ENCODE measurements at regions not wholly inside any gene's neighbourhood (a gene's known extent, or its start where the extent isn't known, plus 50 kb on each side); places are given as distances from the start of the nearest gene placed in this dataset.
"Not testable (repeated sequence)": the region's sequence is repeated elsewhere in the genome, so short reads cannot be mapped to it uniquely, and the experiment has no call there.

DNA sequence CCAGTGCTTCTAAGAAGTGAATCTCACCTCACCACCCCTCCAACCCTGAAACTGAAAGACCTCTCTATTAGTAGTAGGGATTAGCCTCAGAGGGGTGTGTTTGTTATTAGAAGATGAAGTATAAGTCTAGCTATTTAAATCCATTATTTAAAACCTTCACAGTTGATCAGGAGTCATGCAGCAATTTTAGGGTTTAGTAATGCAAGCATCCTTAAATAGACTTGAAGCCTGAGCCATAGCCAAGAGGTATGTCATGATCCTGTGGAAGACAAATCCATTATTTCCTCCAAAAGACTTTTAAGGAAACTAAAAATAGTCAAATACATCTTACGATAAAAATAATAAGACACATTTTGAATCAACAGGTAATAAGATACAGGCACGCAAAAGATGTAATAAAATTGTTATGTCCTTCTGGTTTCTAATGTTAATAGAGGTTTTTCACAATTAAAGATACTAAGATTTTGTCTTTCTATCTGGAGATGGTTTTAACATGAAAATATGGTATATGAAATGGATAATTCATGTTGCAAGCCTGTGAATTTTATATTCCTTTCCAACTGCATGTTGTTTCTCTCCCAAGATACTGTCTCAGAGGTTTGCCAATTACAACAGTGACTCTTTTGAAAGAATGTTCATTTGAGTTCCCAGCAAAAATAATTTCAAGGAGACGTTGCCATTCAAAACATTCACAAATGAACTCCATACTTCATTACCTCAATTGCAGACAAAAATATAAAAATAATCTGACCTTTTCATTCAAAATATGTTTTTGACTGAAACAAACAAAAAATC, 68.0 kb downstream of the LUZP4 start:
- no peak for DNase-seq (ENCODE audit: low spot score)

DNA sequence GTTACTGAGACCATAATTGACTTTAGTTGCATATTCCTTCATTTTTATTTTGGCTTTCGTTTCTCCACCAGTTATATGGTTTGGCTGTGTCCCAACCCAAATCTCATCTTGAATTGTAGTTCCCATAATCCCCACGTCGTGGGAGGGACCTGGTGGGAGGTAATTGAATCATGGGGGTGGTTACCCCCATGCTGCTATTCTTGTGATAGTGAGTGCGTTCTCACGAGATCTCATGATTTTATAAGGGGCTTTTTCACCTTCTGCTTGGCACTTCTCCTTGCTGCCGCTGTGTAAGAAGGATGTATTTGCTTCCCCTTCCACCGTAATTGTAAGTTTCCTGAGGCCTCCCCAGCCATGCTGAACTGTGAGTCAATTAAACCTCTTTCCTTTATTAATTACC, 70.0 kb downstream of the LUZP4 start:
- not testable (repeated sequence) for DNase-seq (ENCODE audit: low spot score)

DNA sequence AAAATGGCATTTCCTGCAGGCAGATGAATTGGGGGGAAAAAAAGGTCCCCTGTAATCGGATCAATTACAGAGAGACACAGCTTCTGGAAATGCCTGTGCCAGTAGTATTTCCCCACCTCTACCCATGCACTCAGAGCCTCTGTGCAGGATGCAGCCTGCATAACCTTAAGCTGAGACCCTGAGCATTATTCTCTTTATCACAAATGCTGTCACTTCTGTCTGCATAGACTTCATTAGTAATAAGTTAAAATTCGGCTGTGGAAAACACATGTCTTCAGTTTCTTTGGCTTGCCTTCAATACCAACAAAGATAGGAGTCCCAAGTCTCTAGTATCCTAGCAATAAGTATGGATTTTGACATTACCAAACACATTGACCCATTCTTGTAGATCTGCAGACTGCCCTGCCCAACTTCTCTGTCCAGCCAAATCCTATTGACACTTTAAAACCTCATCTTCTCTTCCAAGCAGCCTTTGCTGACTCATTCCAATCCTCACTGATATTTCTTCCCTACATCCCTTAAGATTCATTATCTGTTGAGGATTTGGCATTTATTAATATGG, 70.8 kb downstream of the LUZP4 start:
- DNase-seq (ENCODE audit: low spot score), result no peak

DNA sequence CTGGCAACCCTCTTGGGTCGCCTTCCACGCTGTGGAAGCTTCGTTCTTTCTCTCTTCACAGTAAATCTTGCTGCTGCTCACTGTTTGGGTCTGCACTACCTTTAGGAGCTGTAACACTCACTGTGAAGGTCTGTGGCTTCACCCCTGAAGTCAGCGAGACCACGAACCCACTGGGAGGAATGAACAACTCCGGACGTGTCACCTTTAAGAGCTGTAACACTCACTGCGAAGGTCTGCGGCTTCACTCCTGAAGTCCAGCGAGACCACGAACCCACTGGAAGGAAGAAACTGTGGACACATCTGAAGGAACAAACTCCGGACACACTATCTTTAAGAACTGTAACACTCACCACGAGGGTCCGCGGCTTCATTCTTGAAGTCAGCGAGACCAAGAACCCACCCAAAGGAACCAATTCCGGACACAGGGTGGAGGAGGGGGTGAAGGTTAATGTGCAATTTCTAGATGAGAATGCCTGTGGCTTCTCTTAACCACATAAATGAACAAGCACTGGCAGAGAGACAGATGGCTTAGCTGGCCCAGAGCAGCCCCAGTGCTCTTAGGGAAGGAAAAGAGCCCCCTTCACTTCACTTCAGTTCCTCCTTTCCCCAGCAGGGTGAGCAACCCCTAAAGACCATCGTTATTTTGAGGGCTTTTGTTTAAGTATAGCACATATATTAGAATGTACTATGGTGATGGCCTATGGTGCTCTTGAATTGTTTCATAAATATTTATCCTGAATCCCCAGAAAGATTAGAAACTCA, 73.0 kb downstream of the LUZP4 start:
- peak; percentile 43 for DNase-seq (ENCODE audit: low spot score)

DNA sequence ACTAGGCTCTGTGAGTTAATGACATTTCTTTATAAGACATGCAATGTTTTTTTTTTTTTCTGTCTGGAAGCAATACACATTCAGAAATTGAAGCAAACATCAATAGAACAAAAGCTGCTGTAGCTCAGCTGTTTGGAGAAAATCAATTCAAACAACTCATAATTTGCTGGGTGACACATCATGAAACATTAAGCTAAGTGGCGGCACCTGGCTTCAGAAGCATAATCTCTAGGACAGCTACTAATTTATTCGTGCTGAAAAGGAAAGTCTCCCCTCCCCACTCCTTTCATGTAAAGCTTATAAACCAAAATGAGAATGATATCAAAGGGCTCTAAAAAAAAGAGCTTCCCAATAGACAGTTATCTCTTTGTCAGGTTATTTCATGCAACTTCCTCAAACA, 73.9 kb downstream of the LUZP4 start:
- DNase-seq (ENCODE audit: low spot score), result no peak

DNA sequence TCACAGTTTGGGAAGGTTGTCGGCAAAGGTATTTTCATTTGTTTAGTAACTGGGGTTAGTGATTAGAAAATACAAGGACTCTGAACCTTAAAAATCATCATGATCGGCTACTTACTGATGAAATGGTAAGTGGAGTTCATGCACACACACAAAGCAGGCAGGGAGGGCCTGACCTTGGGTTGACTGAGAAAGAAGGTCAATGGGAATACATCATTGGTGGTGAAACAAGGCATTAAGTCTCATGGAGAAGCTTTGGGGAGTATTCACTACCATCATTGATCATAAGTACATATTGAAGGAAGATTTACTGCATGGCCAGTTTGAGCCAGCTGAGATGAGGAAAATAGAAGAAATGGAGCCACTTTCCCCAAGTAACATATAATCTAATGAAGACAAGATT, 74.4 kb downstream of the LUZP4 start:
- no peak for DNase-seq (ENCODE audit: low spot score)

DNA sequence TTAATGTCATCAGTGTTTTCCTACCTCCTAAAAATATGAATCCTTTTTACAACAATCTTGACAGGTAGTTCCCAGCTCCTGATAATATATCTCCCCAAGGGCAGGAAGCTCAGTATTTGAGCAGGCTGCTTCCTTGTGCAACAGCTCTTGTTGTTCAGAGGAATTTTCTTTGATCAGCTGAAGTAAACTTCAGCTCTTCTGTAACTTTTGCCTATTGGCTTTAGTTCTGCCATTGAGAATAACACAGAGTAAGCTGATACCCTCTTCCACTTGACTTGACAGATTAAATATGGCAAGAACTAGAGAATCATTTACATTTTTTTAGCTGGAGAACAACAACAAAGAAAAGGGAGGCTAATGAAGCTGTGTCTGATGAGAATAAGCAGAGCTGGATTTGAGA, 75.2 kb downstream of the LUZP4 start:
- DNase-seq (ENCODE audit: low spot score), result no peak

DNA sequence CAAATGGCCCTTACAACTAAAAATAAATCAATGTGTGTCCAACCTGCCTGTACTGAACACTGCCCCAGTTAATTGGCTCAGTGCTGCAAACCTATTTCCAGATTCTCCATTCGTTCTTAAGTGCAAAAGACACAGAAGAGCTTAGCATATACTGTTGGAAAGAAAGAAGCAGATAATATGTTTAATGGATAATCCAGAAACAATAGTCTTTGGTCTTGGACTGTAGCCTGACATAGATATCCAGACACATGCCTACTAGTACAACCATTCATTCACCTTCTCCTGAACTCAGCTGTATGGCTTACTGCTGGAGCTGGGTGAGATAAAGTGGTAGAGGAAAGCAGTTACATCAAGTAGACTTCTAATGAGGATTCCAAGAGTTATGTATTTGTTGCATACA, 77.0 kb downstream of the LUZP4 start:
- no peak for DNase-seq (ENCODE audit: low spot score)

DNA sequence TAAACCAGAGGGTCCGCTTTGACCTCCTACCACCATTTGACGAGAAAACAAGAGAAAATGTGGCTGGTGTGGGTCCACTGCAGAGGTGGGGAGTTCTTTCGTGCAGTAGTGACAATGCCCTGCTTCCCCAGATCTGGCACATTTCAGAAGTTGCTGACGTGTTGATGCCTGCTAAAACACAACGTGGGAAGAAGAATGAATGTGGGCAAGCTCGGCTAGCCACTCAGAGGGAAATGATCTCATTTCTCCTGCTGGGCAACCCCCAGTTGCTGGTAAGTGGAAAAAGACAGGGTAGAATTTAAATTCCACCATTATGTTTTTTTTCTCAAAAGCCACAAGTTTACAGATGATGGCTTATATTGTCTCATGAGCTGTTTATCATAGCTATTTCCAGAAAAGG, 77.9 kb downstream of the LUZP4 start:
- DNase-seq (ENCODE audit: low spot score), result peak; percentile 81

DNA sequence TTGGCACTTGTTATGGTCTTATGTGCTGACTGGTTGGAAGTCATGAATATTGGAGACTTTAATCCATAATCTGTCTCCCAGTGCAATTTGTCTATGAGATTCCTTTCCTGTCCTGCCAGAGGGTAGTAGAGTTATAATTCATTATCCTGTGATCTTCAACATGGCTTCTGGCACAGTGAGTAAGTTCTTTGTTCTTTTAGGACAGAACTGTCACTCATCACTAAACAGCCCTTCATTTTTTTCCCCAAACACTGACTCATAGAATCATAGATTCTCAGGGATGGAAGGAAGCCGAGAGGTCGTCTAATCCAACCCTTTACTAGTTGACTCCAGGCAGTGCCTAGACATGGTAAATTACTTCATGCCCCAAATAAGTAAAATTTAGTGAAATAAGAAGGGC, 78.4 kb downstream of the LUZP4 start:
- DNase-seq (ENCODE audit: low spot score), result no peak

DNA sequence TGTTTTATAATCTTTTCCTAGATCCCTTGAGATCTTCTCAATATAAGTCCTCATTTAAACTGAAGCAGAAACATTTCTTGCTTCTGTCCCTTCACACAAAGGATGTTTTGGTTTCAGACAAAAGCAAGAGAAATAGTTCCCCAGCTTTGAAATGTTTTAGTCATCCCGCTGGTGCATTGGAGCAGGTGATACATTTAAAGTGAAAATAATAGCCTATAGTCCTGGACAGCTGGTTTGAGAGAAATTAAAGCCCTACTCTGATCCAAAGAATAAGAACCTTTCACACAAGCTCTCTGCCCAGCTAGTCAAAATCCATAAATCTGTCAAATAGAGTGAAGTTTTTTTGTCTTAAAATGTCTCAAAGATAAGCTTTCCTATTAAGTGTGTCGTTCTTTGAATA, 79.4 kb downstream of the LUZP4 start:
- no peak for DNase-seq (ENCODE audit: low spot score)

DNA sequence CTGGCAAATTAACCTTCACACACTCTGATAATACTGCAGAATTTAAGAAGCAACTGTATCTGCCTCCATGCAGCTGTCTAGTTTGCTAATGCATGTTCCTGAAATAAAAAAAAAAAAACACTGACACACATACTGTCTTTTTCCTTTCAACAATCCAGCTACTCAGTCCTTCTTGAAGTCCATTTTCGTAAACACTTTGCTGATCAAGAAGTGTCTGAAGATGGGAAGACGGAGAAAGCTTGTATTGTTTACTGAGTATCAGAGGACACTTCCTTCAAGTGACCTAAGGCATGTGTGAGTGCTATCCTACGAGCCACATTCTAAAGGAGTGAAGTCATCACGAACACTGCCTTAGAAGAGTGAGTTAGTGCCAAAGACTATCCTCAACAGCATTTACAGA, 82.6 kb downstream of the LUZP4 start:
- peak; percentile 57 for DNase-seq (ENCODE audit: low spot score)

DNA sequence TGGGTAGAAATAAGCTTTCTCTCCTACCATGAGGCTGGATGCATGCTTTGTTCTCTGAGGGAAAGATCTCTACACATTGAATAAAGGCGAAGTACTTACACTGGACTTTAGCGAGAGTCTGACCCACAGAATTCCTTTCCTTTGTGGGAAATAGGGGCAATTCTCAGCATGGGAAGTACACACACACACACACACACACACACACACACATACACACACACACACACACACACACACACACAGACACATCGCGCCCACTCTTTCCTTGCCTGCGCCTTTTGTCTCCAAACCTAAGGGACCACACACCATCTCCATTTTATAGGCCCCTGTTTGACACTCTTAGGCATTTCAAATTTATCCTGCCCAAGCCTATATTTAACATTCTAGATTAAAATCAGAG, 83.8 kb downstream of the LUZP4 start:
- no peak for DNase-seq (ENCODE audit: low spot score)

DNA sequence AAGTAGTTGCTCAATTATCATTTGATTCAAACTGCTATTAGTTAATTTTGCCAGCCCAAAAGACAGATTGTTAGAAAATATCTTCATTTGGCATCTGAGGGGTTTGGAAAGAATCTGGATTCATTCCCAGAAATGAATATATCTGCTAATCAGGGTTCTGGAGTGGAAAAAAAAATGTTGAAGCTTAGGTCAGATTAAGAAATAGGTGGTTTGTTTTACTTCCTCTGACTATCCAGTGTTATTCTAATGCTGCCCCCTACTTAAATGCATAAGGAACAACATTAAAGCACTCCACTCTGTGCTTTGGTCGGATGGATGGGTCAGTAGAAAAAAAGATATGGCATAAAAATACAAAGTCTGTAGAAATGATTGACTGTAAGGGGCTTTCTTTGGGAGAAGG, 89.0 kb downstream of the LUZP4 start:
- no peak for DNase-seq (ENCODE audit: low spot score)

DNA sequence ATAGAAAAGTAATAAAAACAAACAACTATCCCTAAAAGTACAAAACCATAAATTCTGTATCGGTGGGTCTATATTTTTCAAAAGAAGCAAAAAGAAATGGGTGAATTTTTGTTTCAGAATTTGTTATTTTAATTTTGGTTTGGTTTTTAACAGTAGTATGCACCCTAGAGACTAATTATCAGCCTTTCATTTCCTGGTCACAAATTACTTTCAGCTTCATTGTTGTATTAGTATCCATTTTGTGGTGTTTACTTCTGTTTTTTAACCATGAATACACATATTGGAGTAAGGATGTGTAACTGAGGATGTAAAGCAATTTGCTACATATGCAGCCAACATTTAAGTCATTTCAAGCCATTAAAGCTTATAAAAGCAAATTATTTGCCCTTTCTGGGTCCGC, 97.8 kb downstream of the LUZP4 start:
- DNase-seq (ENCODE audit: low spot score), result no peak

DNA sequence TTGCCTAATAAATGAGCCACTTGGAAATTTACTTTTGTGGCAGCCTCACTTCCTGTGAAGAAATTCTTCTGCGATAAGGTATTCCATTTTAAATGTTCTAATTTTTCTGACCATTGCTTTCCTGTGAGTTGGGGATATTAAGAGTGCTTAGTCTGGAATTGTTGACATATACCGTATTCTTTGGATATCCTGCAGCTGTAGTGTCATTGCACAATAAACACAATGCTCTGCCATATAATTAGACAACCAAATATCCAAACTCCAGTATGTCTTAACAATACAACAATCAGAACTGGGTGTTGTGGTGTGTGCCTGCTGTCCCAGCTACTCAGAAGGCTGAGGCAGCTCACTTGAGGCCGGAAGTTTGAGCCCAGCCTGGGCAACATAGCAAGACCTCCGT, 99.4 kb downstream of the LUZP4 start:
- DNase-seq (ENCODE audit: low spot score), result no peak

DNA sequence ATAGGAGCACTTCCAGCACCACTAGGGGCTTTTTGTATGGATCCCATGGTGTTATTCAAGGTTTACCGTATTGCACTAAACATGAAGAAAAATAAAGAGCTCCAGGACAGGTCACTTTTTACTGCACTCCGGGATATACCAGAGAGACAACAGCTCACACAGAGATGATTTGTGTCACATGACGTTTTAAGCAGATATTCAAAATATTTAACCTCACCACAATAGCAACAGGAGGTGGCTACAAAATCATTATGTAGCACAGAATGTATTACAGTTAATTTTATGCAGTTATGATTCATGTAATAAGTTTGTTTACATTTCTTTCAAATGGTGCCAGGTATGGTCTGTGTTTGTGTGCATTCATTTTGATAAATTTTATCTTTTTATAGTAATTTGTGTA, 100.6 kb downstream of the LUZP4 start:
- DNase-seq (ENCODE audit: low spot score), result no peak

DNA sequence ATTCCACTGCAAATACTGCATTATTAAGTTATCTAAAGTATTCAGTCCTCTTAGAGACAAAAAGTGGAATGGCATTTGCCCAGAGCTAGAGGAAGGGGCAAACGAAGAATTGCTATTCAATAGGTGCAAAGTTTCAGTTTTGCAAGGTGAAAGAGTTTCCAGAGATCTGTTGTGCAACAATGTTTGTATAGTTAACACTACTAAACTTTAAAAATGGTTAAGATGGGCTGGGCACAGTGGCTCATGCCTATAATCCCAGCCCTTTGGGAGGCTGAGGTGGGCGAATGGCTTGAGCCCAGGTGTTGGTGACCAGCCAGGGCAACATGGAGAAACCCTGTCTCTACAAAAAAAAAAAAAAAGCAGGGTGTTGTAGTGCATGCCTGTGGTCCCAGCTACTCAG, 102.5 kb downstream of the LUZP4 start:
- no peak for DNase-seq (ENCODE audit: low spot score)

DNA sequence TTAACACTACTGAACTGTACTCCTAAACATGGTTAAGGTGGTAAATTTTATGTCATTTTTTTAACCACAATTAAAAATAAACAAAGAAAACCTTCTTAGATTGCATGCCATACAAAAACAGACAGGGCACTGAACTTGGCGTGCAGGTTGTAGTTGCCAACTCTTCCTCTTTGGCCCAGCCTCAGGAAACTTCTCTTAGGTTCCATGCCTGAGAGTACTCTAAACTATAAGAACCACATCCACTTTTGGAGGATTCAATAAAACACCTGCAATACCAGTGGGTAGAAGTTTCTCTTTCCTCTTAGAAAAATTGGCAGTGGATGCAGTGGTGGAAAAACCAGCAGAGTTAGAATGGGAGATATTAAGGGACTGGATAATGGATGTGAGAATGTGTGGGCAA, 103.4 kb downstream of the LUZP4 start:
- DNase-seq (ENCODE audit: low spot score), result no peak

DNA sequence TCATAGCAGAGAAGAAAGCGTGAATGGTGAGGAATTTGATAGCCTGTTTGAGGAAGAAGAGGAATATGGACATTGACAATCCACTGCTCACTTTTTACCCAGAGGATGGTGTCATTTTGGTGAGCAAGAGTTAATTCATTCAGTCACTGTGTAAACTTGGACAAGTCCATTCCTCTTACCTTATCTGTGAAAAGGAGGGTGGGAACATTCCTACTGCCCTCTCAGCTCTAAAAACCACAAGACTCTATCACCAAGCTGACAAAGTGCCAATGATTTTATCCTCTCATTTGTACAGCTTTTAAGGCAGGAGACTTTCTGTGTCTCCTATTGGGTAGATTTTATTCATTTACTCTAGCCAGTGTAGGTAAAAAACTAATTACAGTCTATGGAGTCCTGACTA, 103.8 kb downstream of the LUZP4 start:
- peak; percentile 42 for DNase-seq (ENCODE audit: low spot score)

DNA sequence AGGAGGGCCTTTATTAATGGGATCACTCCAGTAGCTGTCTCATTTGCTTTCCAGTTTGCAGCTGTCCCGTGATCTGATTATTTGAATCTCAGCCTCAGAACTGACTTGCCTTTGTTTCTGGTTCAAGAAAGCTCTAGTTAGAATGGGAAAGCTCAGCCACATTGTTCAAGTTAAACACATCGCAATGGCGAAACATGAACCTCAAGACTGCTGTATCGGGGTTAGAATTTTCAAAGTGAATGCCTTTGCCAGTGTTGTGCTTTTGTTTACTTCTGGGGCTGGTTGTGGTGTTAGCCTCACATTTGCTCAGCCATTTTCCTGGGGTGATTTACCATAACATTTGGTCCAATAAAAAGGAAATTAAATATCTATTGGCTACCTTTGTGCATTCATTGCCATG, 105.3 kb downstream of the LUZP4 start:
- not testable (repeated sequence) for DNase-seq (ENCODE audit: low spot score)

DNA sequence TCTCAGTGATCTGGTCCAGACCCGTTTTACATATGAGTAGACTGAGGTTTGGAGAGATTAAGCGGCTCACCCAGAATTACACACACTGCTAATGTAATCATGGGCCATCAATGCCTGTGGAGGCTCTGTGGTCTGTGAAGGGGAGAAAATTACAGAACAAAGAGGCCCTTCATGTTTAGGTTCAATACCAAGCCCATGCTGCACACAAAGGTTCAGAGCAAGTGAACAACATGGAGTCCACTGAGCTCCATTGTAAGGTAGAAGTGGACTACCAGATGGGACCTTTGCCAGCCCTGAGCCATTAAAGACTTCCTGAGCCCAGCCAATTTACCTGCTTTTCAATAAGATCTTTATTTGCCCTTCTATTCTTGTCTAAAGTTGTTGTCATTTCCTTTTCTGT, 109.8 kb downstream of the LUZP4 start:
- no peak for DNase-seq (ENCODE audit: low spot score)

DNA sequence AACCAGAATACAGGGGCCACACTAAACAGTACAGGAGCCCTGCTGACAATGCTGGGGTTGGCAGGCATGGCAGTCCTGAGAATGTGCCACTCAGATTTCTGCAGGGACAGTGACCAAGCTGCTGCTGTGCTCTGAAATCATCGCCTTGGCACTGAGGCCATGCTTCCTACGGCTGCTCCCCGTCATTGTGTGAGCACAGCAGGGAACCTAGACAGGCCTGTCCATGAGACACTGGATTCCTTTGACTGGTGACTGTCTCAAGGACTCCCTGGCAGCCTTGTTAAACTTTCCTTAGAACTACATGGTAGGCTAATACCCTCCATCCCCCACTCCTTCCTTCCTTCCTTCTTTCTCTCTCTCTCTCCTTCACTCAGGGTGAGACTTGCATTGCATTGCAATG, 111.4 kb downstream of the LUZP4 start:
- DNase-seq (ENCODE audit: low spot score), result no peak

Measured in H4 (cell line).